Panc1 (cell line): ENCODE measurements at regions not wholly inside any gene's neighbourhood (a gene's known extent, or its start where the extent isn't known, plus 50 kb on each side); places are given as distances from the start of the nearest gene placed in this dataset.

Experiments used
- POLR2AphosphoS5 ChIP-seq: IDR thresholded peaks from 2 replicates; pipeline ENCODE4 v1.6.1; 2012; ENCODE audit warnings: mild to moderate bottlenecking, low read depth, low read length, moderate library complexity
- SIN3A ChIP-seq: IDR thresholded peaks from 2 replicates; pipeline ENCODE4 v1.6.1; 2012; ENCODE audit warnings: low read depth, mild to moderate bottlenecking, low read length, moderate library complexity, borderline replicate concordance; ENCODE audit not compliant: insufficient read depth
- TCF7L2 ChIP-seq: IDR thresholded peaks from 2 replicates; pipeline ENCODE4 v1.6.1; 2011; ENCODE audit warnings: mild to moderate bottlenecking, low read depth, low read length, inconsistent platforms
- TF ChIP-seq, protein P1 (sequence below): fragments of 450-650 bp; IDR thresholded peaks from 2 replicates; pipeline ENCODE4 v1.5.1; 2017; ENCODE audit warnings: mild to moderate bottlenecking

DNA sequence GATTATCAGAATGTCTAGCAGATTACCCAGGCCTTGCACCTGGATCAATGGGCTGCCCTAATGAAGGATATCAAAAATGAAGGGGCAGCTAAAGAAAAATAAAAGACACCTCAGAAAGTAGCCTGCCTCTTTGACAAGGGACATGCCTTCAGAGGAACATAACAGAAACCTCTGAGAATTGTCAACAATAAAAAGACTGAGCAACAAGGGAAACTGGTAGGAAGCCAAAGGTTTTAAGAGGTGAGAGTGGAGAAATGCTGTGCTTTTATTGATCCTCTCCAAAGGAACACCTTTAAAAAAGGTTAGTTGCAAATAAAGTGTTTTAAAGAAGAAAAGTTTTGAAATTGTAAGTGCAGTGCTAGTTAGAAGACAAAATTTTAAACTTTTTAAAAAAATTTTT, 187.8 kb upstream of the TTC14 start:
- TF ChIP-seq, protein P1, sequence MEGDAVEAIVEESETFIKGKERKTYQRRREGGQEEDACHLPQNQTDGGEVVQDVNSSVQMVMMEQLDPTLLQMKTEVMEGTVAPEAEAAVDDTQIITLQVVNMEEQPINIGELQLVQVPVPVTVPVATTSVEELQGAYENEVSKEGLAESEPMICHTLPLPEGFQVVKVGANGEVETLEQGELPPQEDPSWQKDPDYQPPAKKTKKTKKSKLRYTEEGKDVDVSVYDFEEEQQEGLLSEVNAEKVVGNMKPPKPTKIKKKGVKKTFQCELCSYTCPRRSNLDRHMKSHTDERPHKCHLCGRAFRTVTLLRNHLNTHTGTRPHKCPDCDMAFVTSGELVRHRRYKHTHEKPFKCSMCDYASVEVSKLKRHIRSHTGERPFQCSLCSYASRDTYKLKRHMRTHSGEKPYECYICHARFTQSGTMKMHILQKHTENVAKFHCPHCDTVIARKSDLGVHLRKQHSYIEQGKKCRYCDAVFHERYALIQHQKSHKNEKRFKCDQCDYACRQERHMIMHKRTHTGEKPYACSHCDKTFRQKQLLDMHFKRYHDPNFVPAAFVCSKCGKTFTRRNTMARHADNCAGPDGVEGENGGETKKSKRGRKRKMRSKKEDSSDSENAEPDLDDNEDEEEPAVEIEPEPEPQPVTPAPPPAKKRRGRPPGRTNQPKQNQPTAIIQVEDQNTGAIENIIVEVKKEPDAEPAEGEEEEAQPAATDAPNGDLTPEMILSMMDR = no peak
- TF ChIP-seq TCF7L2 (no peak), POLR2AphosphoS5 (no peak), SIN3A (no peak)
